Fibroblast of the aortic adventitia (primary cell): ENCODE measurements at regions not wholly inside any gene's neighbourhood (a gene's known extent, or its start where the extent isn't known, plus 50 kb on each side); places are given as distances from the start of the nearest gene placed in this dataset.

Experiments
- DNase-seq: peaks from one replicate; pipeline ENCODE4 v3.0.0-alpha.2; 2010; ENCODE audit warnings: low read depth
- H3K4me3 ChIP-seq: 2 replicates; pipeline ENCODE4 v1.5.1; 2011; ENCODE audit warnings: low read depth, mild to moderate bottlenecking, control low read depth, low read length, moderate library complexity
- CTCF ChIP-seq: IDR thresholded peaks from 2 replicates; pipeline ENCODE4 v1.5.1; 2011; ENCODE audit warnings: mild to moderate bottlenecking, low read length, control low read depth, inconsistent platforms; ENCODE audit not compliant: insufficient read depth

GRCh38 chr11:79575701-79576100 is 134.9 kb upstream of the TENM4 start:
- H3K4me3 ChIP-seq: no peak overlapping the region
- no peak for TF ChIP-seq CTCF
- DNase-seq: no peak

- no peak for DNase-seq
- H3K4me3 ChIP-seq: no peak overlapping the region
Observed at GRCh38 chr11:79570104-79570503, 129.3 kb upstream of the TENM4 start.

GRCh38 chr11:79564288-79564925 is 123.6 kb upstream of the TENM4 start:
- TF ChIP-seq CTCF: no peak

More at GRCh38 chr11:79570104-79570503, 129.3 kb upstream of the TENM4 start:
- TF ChIP-seq CTCF: no peak

GRCh38 chr11:79561496-79561895 is 120.7 kb upstream of the TENM4 start:
- no peak for TF ChIP-seq CTCF
- no peak overlapping the region for H3K4me3 ChIP-seq
- DNase-seq: no peak

More at GRCh38 chr11:79564288-79564925, 123.6 kb upstream of the TENM4 start:
- no peak for DNase-seq
- no peak overlapping the region for H3K4me3 ChIP-seq

- no peak overlapping the region for H3K4me3 ChIP-seq
- TF ChIP-seq CTCF: no peak
- no peak for DNase-seq
Observed at GRCh38 chr11:79550809-79551208, 110.0 kb upstream of the TENM4 start.

- no peak overlapping the region for H3K4me3 ChIP-seq
- no peak for DNase-seq
- no peak for TF ChIP-seq CTCF
Observed at GRCh38 chr11:79547256-79547655, 106.4 kb upstream of the TENM4 start.

- TF ChIP-seq CTCF: no peak
Observed at GRCh38 chr11:79546351-79546750, 105.5 kb upstream of the TENM4 start.

More at GRCh38 chr11:79546351-79546750, 105.5 kb upstream of the TENM4 start:
- no peak for DNase-seq
- no peak overlapping the region for H3K4me3 ChIP-seq
